OCI-LY1 (cell line): ENCODE measurements at regions not wholly inside any gene's neighbourhood (a gene's known extent, or its start where the extent isn't known, plus 50 kb on each side); places are given as distances from the start of the nearest gene placed in this dataset.

Source experiments
- CTCF ChIP-seq: fragments of 200-600 bp; sonication (generic), shearing (Covaris generic); IDR thresholded peaks from 2 replicates; pipeline ENCODE4 v1.5.1; 2017; ENCODE audit warnings: mild to moderate bottlenecking, antibody characterized with exemption, low read length, moderate library complexity, mixed read lengths
- EZH2 ChIP-seq: fragments of 200-600 bp; sonication (generic), shearing (Covaris generic); IDR thresholded peaks from 2 replicates; pipeline ENCODE4 v1.8.0; 2017; ENCODE audit warnings: borderline replicate concordance, mixed run types, mild to moderate bottlenecking, antibody characterized with exemption, low read length, moderate library complexity, mixed read lengths

GRCh38 chr9:79001012-79001411, 570.8 kb upstream of the TLE4 start:
- no peak for TF ChIP-seq CTCF
- no peak for TF ChIP-seq EZH2
